Loucy (cell line): ENCODE measurements at regions not wholly inside any gene's neighbourhood (a gene's known extent, or its start where the extent isn't known, plus 50 kb on each side); places are given as distances from the start of the nearest gene placed in this dataset.
"Not testable (repeated sequence)": the region's sequence is repeated elsewhere in the genome, so short reads cannot be mapped to it uniquely, and the experiment has no call there.

Source experiments
- EZH2phosphoT487 ChIP-seq: fragments of 200-600 bp; IDR thresholded peaks from 2 replicates; pipeline ENCODE4 v1.6.1; 2018; ENCODE audit warnings: antibody characterized with exemption, mild to moderate bottlenecking, moderate library complexity, borderline replicate concordance
- TF ChIP-seq, protein P1 (sequence below): fragments of 200-600 bp; sonication (generic); conservative IDR thresholded peaks from 2 replicates; pipeline ENCODE4 v1.5.1; 2014; ENCODE audit warnings: mild to moderate bottlenecking, antibody characterized with exemption, low read length

DNA sequence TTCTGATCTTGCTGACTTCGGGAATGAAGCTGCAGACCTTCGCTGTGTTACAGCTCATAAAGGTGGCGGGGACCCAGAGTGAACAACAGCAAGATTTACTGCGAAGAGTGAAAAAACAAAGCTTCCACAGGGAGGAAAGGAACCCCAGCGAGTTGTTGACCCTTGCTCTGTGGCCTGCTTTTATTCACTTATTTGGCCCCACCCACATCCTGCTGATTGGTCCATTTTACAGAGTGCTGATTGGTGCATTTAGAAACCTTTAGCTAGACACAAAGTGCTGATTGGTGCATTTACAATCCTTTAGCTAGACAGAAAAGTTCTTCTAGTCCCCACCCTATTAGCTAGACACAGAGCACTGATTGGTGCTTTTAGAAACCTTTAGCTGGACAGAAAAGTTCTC, 218.3 kb downstream of the MAP2K4 start:
- TF ChIP-seq EZH2phosphoT487: not testable (repeated sequence)
- TF ChIP-seq, protein P1, sequence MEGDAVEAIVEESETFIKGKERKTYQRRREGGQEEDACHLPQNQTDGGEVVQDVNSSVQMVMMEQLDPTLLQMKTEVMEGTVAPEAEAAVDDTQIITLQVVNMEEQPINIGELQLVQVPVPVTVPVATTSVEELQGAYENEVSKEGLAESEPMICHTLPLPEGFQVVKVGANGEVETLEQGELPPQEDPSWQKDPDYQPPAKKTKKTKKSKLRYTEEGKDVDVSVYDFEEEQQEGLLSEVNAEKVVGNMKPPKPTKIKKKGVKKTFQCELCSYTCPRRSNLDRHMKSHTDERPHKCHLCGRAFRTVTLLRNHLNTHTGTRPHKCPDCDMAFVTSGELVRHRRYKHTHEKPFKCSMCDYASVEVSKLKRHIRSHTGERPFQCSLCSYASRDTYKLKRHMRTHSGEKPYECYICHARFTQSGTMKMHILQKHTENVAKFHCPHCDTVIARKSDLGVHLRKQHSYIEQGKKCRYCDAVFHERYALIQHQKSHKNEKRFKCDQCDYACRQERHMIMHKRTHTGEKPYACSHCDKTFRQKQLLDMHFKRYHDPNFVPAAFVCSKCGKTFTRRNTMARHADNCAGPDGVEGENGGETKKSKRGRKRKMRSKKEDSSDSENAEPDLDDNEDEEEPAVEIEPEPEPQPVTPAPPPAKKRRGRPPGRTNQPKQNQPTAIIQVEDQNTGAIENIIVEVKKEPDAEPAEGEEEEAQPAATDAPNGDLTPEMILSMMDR: not testable (repeated sequence)
